ENCODE measurements at regions not wholly inside any gene's neighbourhood (a gene's known extent, or its start where the extent isn't known, plus 50 kb on each side); places are given as distances from the start of the nearest gene placed in this dataset.

- peaks cover 5 to 6% of the 10 kb centered on the region in 2 experiments; a peak in 3 of 4 replicates for H3K4me1 Mint-ChIP-seq
- no peak overlapping the region for H3K4ac ChIP-seq (ENCODE audit: low read depth, low read length)
- H2BK120ac ChIP-seq (ENCODE audit: low read depth, low read length, poor library complexity, severe bottlenecking), result no peak overlapping the region
- H3K27me3 ChIP-seq (ENCODE audit: insufficient read depth, low read length), result no peaks in the 10 kb centered on the region; the same call in 1 of the 2 replicates
- no peaks in the 10 kb centered on the region for H3K79me1 ChIP-seq (ENCODE audit: insufficient read depth, low read depth, low read length, poor library complexity, severe bottlenecking)
- no peak for DNase-seq
- peaks cover 27% of the 10 kb centered on the region for H3K27me3 Mint-ChIP-seq (ENCODE audit: low read depth)
- no peak overlapping the region for H3K27ac ChIP-seq (ENCODE audit: insufficient read length, low read depth, low read length)
- no peak overlapping the region for H3T11ph ChIP-seq (ENCODE audit: low read length)
- H3K4me2 ChIP-seq (ENCODE audit: insufficient read depth, insufficient read length, low read length), result no peak overlapping the region
- no peak overlapping the region for H2BK15ac ChIP-seq (ENCODE audit: low read depth, low read length)
- no peaks in the 10 kb centered on the region for H4K20me1 ChIP-seq (ENCODE audit: control insufficient read depth, insufficient read depth, insufficient read length)
- no peaks in the 10 kb centered on the region for H3K9me3 ChIP-seq (ENCODE audit: control insufficient read depth, low read depth, low read length)
- no peak overlapping the region for H2AFZ ChIP-seq (ENCODE audit: low read length)
- H3K23ac ChIP-seq (ENCODE audit: insufficient read length, low read depth, low read length), result no peak overlapping the region
- no peak overlapping the region for H2BK12ac ChIP-seq (ENCODE audit: insufficient read length, low read depth, low read length)
- H3K36me3 Mint-ChIP-seq (ENCODE audit: insufficient read depth in 1 of 3, low read depth in 3 of 3), result no peaks in the 10 kb centered on the region
- no peaks in the 10 kb centered on the region for H3K23me2 ChIP-seq (ENCODE audit: insufficient read length, low read depth, low read length, poor library complexity, severe bottlenecking)
- H3K14ac ChIP-seq (ENCODE audit: insufficient read depth, low read length), result no peak overlapping the region
- no peak overlapping the region for H4K8ac ChIP-seq (replicated peaks; ENCODE audit: insufficient read length, low read depth, low read length)
- no peak overlapping the region for H3K18ac ChIP-seq (ENCODE audit: insufficient read length, low read depth, low read length)
- no peak overlapping the region for H3K56ac ChIP-seq (ENCODE audit: insufficient read length, low read depth, low read length)
- H3K27ac Mint-ChIP-seq, result no peak overlapping the region
- no peak overlapping the region for H2AK5ac ChIP-seq (ENCODE audit: insufficient read length, low read length)
- H3K9ac ChIP-seq (ENCODE audit: extremely low read depth, insufficient read length, low read length), result no peak overlapping the region
- no peak overlapping the region for H2BK5ac ChIP-seq (ENCODE audit: insufficient read length, low read length)
- no peaks in the 10 kb centered on the region for H3K79me2 ChIP-seq (ENCODE audit: insufficient read depth, low read length)
- H4K91ac ChIP-seq (ENCODE audit: insufficient read length, low read depth, low read length), result no peak overlapping the region
- no peak for TF ChIP-seq CTCF (conservative IDR thresholded peaks at IDR 0.05)
- WGBS (ENCODE audit: extremely low coverage, insufficient read length, low lambda C conversion rate), result no CpG with 5 or more reads among the region's 4 CpGs
- no peak overlapping the region for H4K5ac ChIP-seq (ENCODE audit: insufficient read length, low read depth, low read length)
- H3K4me1 ChIP-seq (ENCODE audit: insufficient read depth, low read length), result no peaks in the 10 kb centered on the region
- H2BK20ac ChIP-seq (ENCODE audit: low read depth, low read length, poor library complexity, severe bottlenecking), result no peak overlapping the region
- no peak overlapping the region for H3K4me3 Mint-ChIP-seq
- no peaks in the 10 kb centered on the region for H3K9me3 Mint-ChIP-seq
Observed at GRCh38 chr3:198106265-198106664, 146.2 kb downstream of the LMLN start.
